AG10803 (cell line): ENCODE measurements at regions not wholly inside any gene's neighbourhood (a gene's known extent, or its start where the extent isn't known, plus 50 kb on each side); places are given as distances from the start of the nearest gene placed in this dataset.
"Not testable (repeated sequence)": the region's sequence is repeated elsewhere in the genome, so short reads cannot be mapped to it uniquely, and the experiment has no call there.

Experiments used
- DNase-seq: peaks from one replicate; pipeline ENCODE4 v3.0.0; 2010; ENCODE audit warnings: low read depth
- H3K4me3 ChIP-seq: 2 replicates; pipeline ENCODE4 v1.5.1; 2011; ENCODE audit warnings: mild to moderate bottlenecking, low read length, control low read depth
- CTCF ChIP-seq: conservative IDR thresholded peaks from 2 replicates; pipeline ENCODE4 v1.5.1; 2011; ENCODE audit warnings: mild to moderate bottlenecking, low read length, control low read depth, inconsistent platforms

DNA sequence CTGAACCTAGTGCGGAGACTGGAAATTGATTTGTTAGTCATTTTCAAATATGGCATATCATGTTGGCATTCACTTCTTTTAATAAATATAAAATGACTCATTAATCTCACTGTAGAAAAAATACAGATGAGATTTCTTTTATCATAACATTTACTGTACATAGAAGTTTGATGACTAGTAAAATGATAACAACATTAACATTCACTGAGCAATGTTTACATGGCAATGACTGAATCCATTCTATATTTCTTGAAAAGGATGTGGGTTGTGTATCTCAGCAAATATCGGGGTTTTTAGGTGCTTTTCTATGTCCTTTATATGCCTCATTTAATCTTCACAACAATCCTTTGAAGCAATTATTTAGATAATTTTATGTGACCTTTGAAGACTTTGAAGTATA, 920.9 kb upstream of the FAT3 start:
- TF ChIP-seq CTCF: no peak
- H3K4me3 ChIP-seq: no peak overlapping the region
- no peak for DNase-seq

DNA sequence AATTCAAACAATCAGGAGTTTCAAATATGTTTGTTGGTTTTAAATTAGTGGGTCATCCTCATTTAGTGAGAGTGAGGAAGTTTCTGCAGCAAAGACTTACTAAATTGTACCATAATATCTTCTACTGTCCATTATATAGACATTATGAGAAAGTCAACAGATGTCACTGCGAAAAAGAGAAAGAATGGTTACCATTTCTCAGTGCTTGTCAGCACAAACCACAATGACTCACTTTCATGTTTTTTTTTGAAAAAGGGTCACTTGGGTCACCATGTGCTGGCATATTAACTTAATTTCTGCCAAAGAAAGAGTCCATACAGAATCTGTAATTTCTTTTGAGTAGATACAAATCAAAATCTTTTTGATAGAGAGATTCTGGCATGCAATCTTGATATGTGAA, 924.6 kb upstream of the FAT3 start:
- no peak overlapping the region for H3K4me3 ChIP-seq
- TF ChIP-seq CTCF: no peak
- no peak for DNase-seq

DNA sequence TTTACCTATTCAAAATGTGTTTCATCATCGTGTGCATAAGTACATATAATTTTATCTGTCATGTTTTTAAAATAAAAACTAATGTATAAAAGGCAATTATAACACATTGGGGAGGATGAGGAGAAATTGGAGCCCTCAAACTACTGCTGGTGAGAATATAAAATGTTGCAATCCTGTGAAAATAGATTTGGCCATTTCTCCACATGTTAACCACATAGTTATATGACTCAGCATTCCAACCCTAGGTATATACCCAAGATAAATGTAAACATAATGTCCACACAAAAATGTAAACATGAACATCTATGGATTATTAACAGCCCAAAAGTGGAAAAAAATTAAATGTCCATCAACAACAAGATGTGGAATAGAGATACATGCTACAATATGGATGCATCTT, 928.0 kb upstream of the FAT3 start:
- H3K4me3 ChIP-seq: no peak overlapping the region
- DNase-seq: no peak
- TF ChIP-seq CTCF: no peak

DNA sequence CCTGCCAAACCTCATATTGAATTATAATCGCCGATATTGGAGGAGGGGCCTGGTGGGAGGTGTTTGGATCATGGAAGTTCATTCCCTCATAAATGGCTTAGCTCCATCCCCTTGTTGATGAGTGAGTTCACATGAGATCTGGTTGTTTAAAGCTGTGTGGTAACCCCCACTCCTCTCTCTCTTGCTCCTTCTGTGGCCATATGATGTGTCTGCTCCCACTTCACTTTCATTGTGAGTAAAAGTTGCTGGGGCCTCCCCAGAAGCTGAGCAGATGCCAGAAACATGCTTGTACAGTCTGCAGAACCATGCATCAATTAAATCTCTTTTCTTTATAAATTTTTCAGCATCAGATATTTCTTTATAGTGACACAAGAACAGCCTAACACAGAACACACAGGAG, 929.0 kb upstream of the FAT3 start:
- H3K4me3 ChIP-seq: no peak overlapping the region
- DNase-seq: no peak
- no peak for TF ChIP-seq CTCF

GRCh38 chr11:91293119-91293518, 931.5 kb upstream of the FAT3 start:
- DNase-seq: no peak
- no peak overlapping the region for H3K4me3 ChIP-seq
- TF ChIP-seq CTCF: no peak

DNA sequence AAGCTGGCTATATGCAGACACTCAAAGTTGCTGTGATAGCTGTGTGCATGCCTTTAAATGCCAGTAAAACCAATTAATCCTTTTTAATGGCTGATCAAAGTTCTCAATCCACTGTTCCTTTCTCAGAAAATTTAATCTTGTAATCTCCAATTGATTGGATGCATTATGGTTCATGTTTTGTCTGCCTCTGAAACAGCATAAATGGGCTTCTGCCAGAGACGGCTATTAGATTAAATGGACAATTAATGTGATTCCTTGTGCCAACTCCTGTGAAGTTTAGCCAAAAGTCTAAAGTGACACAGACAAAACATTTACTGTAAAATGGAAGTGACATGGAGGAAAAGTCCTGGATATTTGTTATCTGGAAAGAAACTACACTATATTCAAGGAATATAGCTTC, 952.5 kb upstream of the FAT3 start:
- H3K4me3 ChIP-seq: no peak overlapping the region
- DNase-seq: no peak
- no peak for TF ChIP-seq CTCF

GRCh38 chr11:91268512-91269295, 955.9 kb upstream of the FAT3 start:
- DNase-seq, H3K4me3 ChIP-seq: not testable (repeated sequence)
